Neural progenitor cell (in vitro differentiated cells): ENCODE measurements at regions not wholly inside any gene's neighbourhood (a gene's known extent, or its start where the extent isn't known, plus 50 kb on each side); places are given as distances from the start of the nearest gene placed in this dataset.

Experiments
- EZH2 ChIP-seq: fragments of 200-600 bp; sonication (generic); IDR thresholded peaks from 2 replicates; pipeline ENCODE4 v1.6.1; 2017; ENCODE audit warnings: antibody characterized with exemption, mild to moderate bottlenecking, moderate library complexity
- EZH2phosphoT487 ChIP-seq: fragments of 200-600 bp; sonication (generic); IDR thresholded peaks from 2 replicates; pipeline ENCODE4 v1.6.1; 2017; ENCODE audit warnings: antibody characterized with exemption
- TF ChIP-seq, protein P1 (sequence below): fragments of 200-600 bp; sonication (generic); IDR thresholded peaks from 2 replicates; pipeline ENCODE4 v1.5.1; 2017; ENCODE audit warnings: antibody characterized with exemption, mild to moderate bottlenecking

DNA sequence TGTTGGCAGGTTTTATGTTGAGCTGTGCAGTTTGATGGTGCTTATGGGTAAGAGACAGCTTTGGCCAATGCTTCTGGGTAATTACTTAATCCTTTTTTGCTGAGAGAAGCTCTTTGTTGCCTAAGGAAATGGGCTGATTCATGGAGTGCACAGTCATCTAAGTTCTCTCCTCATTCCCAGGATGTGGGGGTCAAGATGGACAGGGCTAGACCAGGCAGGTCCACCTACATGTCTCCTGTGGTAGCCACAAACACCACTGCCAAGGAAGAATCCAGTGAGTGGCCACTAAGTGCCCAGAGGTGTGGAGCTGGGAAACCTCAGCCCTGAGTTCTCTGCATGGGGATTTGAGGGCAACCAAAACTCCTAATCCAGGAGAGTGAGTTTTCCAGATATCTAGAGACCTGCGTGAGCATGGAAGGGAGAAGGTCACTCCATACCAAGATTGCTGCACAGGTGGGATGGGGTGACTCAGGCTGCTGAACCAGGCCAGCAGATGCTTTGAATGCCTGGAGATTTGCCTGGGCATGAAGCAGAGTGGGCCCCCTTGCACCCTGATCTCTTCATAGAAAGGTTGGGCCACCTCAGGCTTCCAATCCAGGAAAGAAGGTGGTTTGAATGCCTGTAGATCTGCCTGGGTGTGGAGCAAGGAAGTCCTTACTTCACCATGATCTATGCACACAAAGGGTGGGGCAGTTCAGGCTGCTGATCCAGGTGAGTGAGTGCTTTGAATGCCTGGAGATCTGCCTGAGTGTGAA lies 234.8 kb upstream of the GNPDA2 start:
- TF ChIP-seq, protein P1, sequence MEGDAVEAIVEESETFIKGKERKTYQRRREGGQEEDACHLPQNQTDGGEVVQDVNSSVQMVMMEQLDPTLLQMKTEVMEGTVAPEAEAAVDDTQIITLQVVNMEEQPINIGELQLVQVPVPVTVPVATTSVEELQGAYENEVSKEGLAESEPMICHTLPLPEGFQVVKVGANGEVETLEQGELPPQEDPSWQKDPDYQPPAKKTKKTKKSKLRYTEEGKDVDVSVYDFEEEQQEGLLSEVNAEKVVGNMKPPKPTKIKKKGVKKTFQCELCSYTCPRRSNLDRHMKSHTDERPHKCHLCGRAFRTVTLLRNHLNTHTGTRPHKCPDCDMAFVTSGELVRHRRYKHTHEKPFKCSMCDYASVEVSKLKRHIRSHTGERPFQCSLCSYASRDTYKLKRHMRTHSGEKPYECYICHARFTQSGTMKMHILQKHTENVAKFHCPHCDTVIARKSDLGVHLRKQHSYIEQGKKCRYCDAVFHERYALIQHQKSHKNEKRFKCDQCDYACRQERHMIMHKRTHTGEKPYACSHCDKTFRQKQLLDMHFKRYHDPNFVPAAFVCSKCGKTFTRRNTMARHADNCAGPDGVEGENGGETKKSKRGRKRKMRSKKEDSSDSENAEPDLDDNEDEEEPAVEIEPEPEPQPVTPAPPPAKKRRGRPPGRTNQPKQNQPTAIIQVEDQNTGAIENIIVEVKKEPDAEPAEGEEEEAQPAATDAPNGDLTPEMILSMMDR = no peak
- no peak for TF ChIP-seq EZH2phosphoT487
- no peak for TF ChIP-seq EZH2
